ENCODE measurements at regions not wholly inside any gene's neighbourhood (a gene's known extent, or its start where the extent isn't known, plus 50 kb on each side); places are given as distances from the start of the nearest gene placed in this dataset.

DNA sequence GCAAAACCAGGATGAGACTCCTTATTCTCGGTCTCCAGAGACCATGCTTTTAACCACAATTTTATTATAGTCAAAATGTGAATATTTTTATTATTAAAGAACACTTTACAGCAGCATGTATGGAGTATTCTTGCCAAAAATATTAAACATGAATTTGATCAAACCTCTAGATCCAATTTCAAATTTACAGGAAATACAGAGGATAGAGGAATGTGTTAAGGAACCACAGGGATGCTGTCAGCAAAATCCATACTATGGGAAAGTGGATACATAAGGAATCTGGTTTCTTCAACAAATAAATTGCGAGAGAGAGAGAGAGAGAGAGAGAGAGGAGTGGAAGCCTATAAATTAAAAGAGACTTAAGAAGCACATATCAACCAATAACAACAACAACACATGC lies 348.2 kb upstream of the NUDT12 start:
- Histone ChIP-seq H3K9me3 (ENCODE audit: control insufficient read depth in 4 of 4, insufficient read depth in 3 of 4, low read length in 3 of 4) (no peaks in the 10 kb centered on the region), H3K4me3 (no peak overlapping the region), H3K9ac (ENCODE audit: insufficient read depth in 1 of 2, low read length in 2 of 2) (no peak overlapping the region), H3K4me1 (ENCODE audit: control insufficient read depth in 5 of 5, insufficient read depth in 5 of 5, low read length in 5 of 5) (no peaks in the 10 kb centered on the region), H3K27ac (ENCODE audit: low read depth in 1 of 2, low read length in 1 of 2) (no peak overlapping the region), H3K36me3 (ENCODE audit: control insufficient read depth in 4 of 4, insufficient read depth in 4 of 4, low read length in 4 of 4) (no peaks in the 10 kb centered on the region), H3K27me3 (ENCODE audit: control insufficient read depth in 3 of 3, insufficient read depth in 3 of 3, low read length in 2 of 3) (no peaks in the 10 kb centered on the region)
- ATAC-seq (ENCODE audit: insufficient read depth, low FRiP score) (no peak), DNase-seq (no peak)
- TF ChIP-seq, protein P1, sequence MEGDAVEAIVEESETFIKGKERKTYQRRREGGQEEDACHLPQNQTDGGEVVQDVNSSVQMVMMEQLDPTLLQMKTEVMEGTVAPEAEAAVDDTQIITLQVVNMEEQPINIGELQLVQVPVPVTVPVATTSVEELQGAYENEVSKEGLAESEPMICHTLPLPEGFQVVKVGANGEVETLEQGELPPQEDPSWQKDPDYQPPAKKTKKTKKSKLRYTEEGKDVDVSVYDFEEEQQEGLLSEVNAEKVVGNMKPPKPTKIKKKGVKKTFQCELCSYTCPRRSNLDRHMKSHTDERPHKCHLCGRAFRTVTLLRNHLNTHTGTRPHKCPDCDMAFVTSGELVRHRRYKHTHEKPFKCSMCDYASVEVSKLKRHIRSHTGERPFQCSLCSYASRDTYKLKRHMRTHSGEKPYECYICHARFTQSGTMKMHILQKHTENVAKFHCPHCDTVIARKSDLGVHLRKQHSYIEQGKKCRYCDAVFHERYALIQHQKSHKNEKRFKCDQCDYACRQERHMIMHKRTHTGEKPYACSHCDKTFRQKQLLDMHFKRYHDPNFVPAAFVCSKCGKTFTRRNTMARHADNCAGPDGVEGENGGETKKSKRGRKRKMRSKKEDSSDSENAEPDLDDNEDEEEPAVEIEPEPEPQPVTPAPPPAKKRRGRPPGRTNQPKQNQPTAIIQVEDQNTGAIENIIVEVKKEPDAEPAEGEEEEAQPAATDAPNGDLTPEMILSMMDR (IDR thresholded peaks at IDR 0.05; ENCODE audit: control extremely low read depth, extremely low read depth), result no peak
- WGBS, 2 donors, result 77 to 85% methylated on average over 2 of the region's 2 CpGs

DNA sequence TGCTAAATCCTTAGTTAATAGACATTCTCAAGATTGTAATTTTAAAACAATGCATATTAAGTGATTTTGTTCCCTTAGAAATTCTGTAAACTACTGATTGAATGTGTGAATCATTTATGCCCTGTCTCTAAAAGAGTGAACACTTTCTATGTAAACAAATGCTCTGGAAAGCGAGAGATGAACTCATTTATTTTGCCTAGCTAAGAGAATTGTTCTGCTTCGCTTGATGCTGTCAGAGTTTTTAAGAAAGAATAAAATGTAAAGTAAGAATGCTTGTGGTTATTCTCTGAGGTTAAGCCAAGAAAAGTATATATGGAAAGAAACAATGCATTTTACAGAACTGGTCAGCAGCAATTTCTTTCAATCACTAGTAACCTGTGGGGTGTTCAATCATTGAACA lies 347.4 kb upstream of the NUDT12 start:
- H3K27me3 ChIP-seq (ENCODE audit: control insufficient read depth in 3 of 3, insufficient read depth in 3 of 3, low read length in 2 of 3), result no peaks in the 10 kb centered on the region
- WGBS, 2 donors, result 82 to 92% methylated on average over 2 of the region's 2 CpGs
- H3K4me1 ChIP-seq (ENCODE audit: control insufficient read depth in 5 of 5, insufficient read depth in 5 of 5, low read length in 5 of 5), result no peaks in the 10 kb centered on the region
- no peak overlapping the region for H3K27ac ChIP-seq (ENCODE audit: low read depth in 1 of 2, low read length in 1 of 2)
- TF ChIP-seq, protein P1 (IDR thresholded peaks at IDR 0.05; ENCODE audit: control extremely low read depth, extremely low read depth), result no peak
- H3K9me3 ChIP-seq (ENCODE audit: control insufficient read depth in 4 of 4, insufficient read depth in 3 of 4, low read length in 3 of 4), result no peaks in the 10 kb centered on the region
- no peak overlapping the region for H3K4me3 ChIP-seq
- no peak overlapping the region for H3K9ac ChIP-seq (ENCODE audit: insufficient read depth in 1 of 2, low read length in 2 of 2)
- ATAC-seq (ENCODE audit: insufficient read depth, low FRiP score) (no peak), DNase-seq (no peak)
- no peaks in the 10 kb centered on the region for H3K36me3 ChIP-seq (ENCODE audit: control insufficient read depth in 4 of 4, insufficient read depth in 4 of 4, low read length in 4 of 4)

DNA sequence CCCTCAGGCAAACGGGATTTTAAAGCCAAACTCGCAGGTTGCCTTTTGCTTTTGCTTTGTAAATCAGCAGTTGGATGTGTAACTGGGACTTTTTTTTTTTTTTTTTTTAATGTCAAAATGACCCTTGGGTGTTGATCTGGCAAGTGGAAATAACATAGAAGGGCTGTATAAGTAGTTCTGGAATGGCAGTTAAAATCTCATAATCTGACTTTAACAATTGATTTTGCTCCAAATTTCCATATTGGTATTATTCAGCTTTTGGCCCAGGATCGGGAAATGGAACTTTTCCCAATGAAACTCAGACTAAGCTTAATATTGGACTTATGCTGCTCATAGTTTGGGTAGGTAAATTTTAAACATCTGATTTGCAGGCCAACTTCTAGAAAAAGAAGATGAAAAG lies 346.8 kb upstream of the NUDT12 start:
- Histone ChIP-seq H3K4me3 (no peak overlapping the region), H3K27me3 (ENCODE audit: control insufficient read depth in 3 of 3, insufficient read depth in 3 of 3, low read length in 2 of 3) (no peaks in the 10 kb centered on the region), H3K27ac (ENCODE audit: low read depth in 1 of 2, low read length in 1 of 2) (no peak overlapping the region), H3K9me3 (ENCODE audit: control insufficient read depth in 4 of 4, insufficient read depth in 3 of 4, low read length in 3 of 4) (no peaks in the 10 kb centered on the region), H3K9ac (ENCODE audit: insufficient read depth in 1 of 2, low read length in 2 of 2) (no peak overlapping the region), H3K4me1 (ENCODE audit: control insufficient read depth in 5 of 5, insufficient read depth in 5 of 5, low read length in 5 of 5) (no peaks in the 10 kb centered on the region), H3K36me3 (ENCODE audit: control insufficient read depth in 4 of 4, insufficient read depth in 4 of 4, low read length in 4 of 4) (no peaks in the 10 kb centered on the region)
- DNase-seq, result no peak
- TF ChIP-seq, protein P1 (IDR thresholded peaks at IDR 0.05; ENCODE audit: control extremely low read depth, extremely low read depth), result no peak
- 83 to 85% methylated on average over 3 of the region's 3 CpGs for WGBS, 2 donors
- ATAC-seq (ENCODE audit: insufficient read depth, low FRiP score), result no peak

DNA sequence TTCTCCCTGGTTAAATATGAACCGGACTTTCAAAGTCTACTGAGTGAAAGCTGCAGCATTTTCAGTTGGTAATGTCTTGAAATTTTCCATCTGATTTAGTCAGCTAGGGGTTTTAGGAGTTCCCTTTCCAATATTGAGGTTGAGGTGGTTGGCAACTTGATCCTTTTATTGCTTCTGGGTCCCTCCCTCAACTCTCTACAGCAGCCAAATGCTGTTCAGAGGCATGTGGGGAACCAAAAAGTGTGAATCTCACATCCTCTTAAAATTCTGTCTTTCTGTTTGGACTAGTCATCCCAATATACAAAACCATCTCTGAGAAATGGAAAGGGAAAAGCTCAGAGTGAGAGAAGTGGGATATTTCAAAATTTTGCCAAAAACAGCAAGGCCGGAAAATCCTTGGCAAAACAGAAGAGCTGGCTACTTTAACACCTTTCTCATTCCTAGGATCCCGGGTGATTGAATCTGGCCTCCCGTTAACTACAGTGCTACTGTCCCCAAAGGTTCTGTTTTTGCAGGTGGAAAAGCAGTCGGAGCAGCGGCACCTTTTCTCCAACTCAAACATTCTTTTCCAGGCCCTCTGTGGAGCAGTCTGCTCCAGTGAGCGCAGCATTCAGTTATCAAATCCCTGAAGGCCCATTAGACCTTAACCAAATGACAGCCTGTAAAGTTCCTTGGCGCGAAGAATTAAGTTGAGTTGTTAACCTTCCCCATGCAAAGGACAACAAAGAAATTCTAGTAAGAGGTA lies 345.9 kb upstream of the NUDT12 start:
- no peak overlapping the region for H3K9ac ChIP-seq (ENCODE audit: insufficient read depth in 1 of 2, low read length in 2 of 2)
- 68 to 80% methylated on average over 9 of the region's 9 CpGs for WGBS, 2 donors
- no peaks in the 10 kb centered on the region for H3K36me3 ChIP-seq (ENCODE audit: control insufficient read depth in 4 of 4, insufficient read depth in 4 of 4, low read length in 4 of 4)
- no peak overlapping the region for H3K4me3 ChIP-seq
- TF ChIP-seq, protein P1 (IDR thresholded peaks at IDR 0.05; ENCODE audit: control extremely low read depth, extremely low read depth), result no peak
- DNase-seq (no peak), ATAC-seq (ENCODE audit: insufficient read depth, low FRiP score) (no peak)
- no peak overlapping the region for H3K27ac ChIP-seq (ENCODE audit: low read depth in 1 of 2, low read length in 1 of 2)
- no peaks in the 10 kb centered on the region for H3K4me1 ChIP-seq (ENCODE audit: control insufficient read depth in 5 of 5, insufficient read depth in 5 of 5, low read length in 5 of 5)
- no peaks in the 10 kb centered on the region for H3K9me3 ChIP-seq (ENCODE audit: control insufficient read depth in 4 of 4, insufficient read depth in 3 of 4, low read length in 3 of 4)
- no peaks in the 10 kb centered on the region for H3K27me3 ChIP-seq (ENCODE audit: control insufficient read depth in 3 of 3, insufficient read depth in 3 of 3, low read length in 2 of 3)
